Stimulated activated CD8-positive, alpha-beta memory T cell treated with anti-CD3 and anti-CD28 coated beads, Interleukin-15, amount 100 ng/mL, for 4 hours (primary cell): ENCODE measurements at regions not wholly inside any gene's neighbourhood (a gene's known extent, or its start where the extent isn't known, plus 50 kb on each side); places are given as distances from the start of the nearest gene placed in this dataset.

Experiments
- DNase-seq, 2 donors: peaks; one replicate each; pipeline ENCODE4 v3.0.0-alpha.2; 2020; ENCODE audit warnings: low read depth in 2 of 2

DNA sequence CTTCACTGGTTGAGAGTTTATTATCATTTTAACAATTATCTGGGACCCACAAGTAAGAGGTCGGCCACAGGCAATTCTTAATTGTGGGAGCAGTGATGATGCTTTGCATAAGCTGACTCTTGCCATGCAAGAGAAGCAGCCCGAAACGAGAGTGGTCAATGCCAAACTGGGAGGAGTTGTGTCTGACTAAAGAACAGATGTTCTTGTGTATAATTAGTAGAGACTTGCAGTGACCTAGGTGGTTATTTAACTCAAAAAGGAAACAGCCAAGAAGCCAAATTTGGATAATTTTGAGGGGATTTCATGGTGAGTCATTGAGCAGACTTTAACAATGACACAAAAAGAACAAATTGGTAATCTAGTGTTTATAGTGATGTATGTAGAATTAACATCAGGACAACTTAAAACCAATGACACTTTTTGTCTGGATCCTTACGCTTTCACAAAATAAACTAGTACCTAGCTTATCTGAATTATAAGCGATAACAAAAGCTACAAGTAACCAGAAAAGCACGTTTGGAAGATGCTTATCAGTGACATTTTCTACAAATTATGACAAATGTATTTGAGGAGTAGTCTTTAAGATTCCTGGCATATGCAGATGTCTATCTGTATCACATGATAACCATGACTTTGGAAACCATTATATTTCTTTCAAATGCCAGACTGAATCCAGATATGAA lies 184.7 kb upstream of the DLGAP1 start:
- no peak for DNase-seq

- DNase-seq, result no peak
Observed at GRCh38 chr18:4638680-4639079, 183.6 kb upstream of the DLGAP1 start.

DNA sequence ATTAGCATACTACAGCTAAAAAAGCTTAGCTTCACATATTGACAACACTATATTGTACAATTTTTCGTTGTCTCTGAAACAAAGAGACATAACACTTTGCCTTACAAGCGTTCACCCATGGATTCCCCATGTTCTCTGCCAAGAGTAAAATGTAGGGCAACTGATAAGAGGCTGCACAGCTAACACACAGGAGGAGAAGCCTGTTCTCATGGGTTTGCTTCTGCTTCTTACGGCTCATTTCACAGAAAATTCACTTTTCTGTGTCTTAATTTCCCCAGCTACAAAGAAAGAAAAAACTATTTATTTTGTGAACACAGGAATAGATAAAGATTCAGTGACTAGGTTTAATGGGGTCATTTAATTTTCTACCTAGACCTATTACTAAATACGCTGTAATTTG lies 182.8 kb upstream of the DLGAP1 start:
- DNase-seq, result no peak

GRCh38 chr18:4636967-4637366 lies 181.9 kb upstream of the DLGAP1 start:
- no peak for DNase-seq

- no peak for DNase-seq
Observed at GRCh38 chr18:4631239-4631638, 176.1 kb upstream of the DLGAP1 start.

DNA sequence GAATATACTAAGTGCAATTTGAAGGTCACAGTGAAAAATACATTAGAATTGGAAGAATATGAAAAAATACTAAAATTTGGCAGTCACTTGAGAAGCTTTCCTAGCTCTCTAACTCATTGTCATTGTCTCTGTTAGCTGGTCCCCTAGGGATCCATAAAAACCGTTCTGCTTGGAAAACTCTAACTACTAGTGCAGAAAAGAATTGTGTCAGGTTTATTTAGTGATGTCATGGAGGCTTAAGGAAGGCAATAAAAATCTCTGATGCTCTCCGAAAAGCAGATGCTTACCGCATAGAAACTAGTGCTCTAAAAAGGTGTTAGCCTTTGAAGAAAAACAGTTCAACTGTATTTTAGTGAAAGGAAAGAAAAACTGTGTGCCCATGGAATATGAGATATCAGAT lies 150.1 kb upstream of the DLGAP1 start:
- no peak for DNase-seq

GRCh38 chr18:4603955-4604354 lies 148.8 kb upstream of the DLGAP1 start:
- DNase-seq, result no peak

DNA sequence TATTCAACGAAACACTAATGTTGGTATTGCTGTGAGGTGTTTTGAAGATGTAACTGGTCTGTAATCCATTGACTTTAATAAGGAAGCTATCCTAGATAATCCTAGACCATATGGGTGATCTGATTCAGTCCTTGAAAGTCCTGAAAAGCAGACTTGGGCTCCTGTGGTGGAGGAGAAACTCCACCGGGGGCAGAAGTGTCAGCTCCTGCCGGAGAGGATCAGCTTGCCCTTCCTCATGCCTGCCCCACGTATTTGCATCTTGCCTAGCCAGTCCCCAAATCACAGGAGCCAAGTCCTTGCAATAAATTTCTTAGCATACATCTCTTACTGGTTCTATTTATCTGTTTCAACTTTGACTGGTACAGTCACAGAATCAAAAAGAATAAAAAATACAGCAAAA lies 144.2 kb upstream of the DLGAP1 start:
- no peak for DNase-seq

DNA sequence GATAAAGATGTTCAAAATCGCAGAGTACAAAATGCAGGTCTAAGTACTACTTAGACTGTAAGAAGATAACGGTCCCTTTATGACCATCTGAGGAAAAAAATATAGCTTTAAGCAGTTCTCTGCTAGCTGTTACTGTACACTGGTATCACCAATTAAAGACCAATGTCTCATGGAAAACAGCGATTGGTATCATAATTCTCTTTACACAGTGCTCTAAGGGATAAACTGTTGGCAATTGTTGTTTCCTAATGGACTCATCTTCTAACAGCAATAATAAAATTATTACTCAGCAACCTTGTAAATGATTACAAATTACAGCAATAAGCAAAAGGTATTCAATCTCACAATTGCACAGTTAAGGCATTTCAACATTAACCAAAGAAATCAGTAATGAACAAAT lies 142.2 kb upstream of the DLGAP1 start:
- no peak for DNase-seq

DNA sequence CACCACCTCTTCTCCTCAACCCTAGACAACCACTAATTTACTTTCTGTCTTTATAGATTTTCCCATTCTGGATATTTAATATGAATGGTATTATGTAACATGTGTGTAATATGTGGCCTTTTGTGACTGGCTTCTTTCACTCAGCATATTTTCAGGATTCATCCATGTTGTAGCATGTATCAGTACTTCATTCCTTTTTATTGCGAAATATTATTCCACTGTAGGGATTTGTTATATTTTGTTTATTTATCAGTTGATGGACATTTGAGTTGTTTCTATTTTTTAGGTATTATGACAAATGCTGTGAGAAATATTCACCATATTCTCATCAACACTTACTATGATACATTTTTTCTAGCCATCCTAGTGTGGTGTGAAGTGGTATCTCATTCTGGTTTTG lies 138.8 kb upstream of the DLGAP1 start:
- DNase-seq, result no peak

GRCh38 chr18:4593459-4593858 lies 138.4 kb upstream of the DLGAP1 start:
- no peak for DNase-seq

DNA sequence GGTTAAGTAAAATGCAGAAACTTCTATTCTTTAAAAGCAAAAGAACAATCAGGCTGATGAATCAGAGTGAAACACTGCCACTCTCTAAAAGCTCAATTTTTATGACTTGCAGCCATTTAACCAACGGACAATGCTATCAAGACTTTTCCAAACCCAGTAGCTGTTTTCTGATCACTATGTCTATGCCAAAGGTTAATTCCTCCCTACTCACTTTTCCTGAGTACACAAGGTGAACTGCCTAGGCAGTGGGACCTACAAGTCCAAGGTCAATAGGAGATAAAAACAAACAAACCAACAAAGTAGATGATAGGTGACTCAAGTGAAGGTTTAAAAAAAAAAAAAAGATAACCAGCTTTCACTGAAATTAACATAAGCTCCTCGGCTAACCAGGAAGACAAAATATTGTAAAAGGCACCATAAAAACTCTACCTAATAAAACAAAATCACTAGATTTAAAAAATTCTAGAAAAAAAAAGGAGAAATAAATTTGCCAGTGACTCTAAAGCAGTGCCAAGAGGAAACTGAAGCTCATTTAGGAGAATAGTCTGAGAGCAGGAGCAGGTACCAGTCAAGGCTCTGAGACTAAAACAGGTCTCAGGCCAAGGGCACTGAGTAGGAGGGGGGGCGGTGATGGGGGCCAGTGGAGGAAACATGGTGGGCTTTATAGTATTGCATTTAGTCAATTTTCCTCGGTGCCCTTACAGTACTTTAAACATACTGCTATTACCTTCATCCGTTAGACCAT lies 134.1 kb upstream of the DLGAP1 start:
- no peak for DNase-seq

DNA sequence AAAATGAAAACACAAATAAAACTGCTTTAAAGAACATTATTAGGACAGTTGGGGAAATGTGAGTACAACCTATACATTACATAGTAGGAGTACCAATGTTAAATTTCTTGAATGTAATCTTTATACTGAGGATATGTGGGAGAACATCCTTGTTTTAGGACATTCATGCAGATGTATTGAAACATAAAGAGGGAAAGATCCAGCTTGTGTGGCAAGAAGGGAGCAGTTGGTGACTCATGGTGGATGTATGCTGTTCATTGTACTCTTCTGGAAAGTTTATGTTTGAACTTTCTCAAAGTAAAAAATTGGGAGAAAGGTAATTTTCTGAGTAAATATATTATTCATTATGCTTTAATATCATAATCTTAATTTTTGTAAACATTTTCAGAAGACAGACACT lies 132.1 kb upstream of the DLGAP1 start:
- DNase-seq, result no peak

GRCh38 chr18:4586731-4587130 lies 131.6 kb upstream of the DLGAP1 start:
- DNase-seq, result no peak

- DNase-seq, result no peak
Observed at GRCh38 chr18:4582431-4583335, 127.6 kb upstream of the DLGAP1 start.

DNA sequence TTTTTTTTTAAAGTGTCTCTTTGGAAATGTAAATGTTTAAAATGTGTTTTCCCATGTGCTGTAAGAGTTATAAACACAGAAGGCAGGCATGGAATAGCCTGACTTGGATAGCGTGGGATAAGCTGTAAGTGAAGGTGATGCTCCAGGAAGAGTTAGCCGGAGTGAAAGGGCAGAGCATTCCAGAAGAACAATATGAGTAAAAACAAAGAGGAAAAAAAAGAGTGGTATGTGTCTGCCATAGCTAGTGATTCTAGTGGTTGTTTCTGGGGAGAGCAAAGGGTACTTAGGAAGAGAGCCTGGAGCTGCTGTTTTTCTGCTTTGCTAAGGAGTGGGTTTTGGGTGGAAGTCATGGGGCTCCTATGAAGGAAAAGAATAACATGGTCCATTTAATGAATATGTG lies 126.9 kb upstream of the DLGAP1 start:
- no peak for DNase-seq

GRCh38 chr18:4578449-4578848 lies 123.3 kb upstream of the DLGAP1 start:
- no peak for DNase-seq

DNA sequence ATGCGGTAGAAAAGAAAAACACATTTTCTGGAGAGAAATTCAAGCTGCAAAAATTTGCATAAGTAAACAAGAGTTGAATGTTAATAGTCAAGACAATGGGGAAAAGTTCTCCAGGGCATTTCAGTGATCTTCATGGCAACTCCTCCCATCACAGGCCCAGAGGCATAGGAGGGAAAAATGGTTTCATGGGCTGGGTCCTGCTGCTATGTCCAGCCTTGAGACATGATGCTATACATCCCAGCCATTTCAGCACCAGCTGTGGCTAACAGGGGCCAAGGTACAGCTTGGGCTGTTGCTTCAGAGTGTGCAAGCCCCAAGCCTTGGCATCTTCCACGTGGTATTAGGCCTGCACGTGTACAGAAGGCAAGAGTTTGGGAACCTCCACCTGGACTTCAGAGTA lies 118.6 kb upstream of the DLGAP1 start:
- DNase-seq, result no peak

DNA sequence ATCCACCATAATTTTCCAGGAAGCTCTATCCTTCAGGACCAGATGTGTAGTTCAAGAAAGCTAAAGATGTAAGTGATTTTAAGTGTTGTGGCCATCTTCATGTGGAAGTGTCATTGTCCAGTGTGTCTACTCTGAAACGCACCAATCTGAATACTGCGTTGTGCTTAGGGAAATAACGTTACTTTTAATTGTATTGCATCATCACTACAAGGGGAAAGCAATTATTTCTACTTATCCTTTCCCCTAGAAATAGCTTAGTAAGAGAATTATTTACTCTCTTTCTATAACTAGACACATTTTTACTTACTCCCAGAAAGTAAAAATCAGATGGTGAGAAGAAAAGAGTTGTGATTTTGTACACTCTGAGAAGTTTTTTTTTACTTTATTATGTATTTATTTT lies 102.4 kb upstream of the DLGAP1 start:
- DNase-seq, result no peak

DNA sequence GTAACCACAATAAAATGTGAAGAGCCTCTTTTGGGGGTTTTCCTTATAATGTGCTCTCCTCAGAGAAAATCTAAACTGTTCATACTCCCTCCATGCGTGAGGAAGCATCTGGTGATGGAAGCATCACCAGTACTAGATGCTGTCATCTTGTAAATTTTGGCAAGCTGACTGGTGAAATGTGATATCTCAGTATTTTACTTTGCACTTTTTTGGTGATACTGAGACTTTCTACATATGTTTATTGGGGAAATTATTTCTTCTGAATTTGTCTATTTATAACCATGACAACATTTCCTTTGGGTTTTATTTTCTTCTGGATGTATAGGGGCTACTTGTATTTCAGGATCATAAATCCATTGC lies 95.9 kb upstream of the DLGAP1 start:
- no peak for DNase-seq

DNA sequence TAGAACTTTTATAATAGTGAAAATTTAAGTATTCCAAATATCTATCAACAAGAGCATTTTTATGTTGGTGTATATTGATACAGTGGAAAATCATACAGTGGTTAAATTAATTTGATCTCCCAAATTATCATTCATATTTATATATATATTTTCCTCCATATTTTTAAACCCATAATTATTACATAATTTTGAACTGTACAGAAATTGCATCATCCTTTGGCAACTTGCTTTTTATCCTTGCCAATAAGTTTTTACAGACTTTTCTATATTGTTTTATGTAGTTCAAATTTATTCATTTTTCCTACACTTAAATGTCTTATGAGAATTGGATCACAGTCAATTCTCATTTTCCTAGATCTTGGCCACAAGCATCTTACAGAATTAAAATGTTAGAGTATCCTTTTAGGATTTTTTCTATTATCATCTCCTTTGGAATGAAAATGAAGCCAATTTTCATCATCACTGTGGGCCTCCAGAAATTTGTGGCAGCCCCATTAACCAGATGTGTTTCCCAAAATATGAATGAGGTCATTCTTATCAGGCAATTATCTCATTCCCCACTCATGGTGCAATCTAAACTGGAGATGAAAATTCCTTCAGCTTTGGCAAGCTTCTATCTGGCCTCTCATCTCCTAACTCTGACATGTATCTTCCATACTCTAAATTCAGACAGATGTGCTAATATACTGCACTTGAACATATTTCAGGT lies 94.2 kb upstream of the DLGAP1 start:
- DNase-seq, result no peak

GRCh38 chr18:4547126-4547525 lies 92.0 kb upstream of the DLGAP1 start:
- DNase-seq, result no peak
